Activated CD4-positive, CD25-positive, alpha-beta regulatory T cell treated with anti-CD3 and anti-CD28 coated beads, Interleukin-2, amount 50 U/mL, for 72 hours (primary cell): ENCODE measurements at regions not wholly inside any gene's neighbourhood (a gene's known extent, or its start where the extent isn't known, plus 50 kb on each side); places are given as distances from the start of the nearest gene placed in this dataset.

Experiments
- DNase-seq: peaks from one replicate; pipeline ENCODE4 v3.0.0; 2021

- DNase-seq: no peak
Observed at GRCh38 chr13:106689906-106690305, 122.0 kb upstream of the ARGLU1 start.

DNA sequence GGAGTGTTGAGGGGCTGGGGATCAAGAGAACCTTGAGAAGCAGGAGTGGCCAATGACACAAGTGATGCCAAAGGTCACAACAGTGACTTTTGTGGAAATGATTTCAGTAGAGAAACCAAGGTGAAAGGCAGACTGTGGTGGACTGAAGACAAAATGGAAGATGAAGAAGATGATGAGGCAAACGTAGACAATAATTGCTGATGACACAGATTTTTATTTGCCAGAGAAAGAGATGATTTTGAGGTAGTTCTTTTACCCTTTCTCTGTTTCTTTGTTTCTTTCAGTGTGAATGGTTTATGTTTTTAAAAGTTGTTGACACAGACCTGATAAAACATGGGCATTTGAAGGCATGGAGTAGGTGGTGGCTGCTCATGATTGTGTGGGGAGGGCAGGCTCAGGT, 121.0 kb upstream of the ARGLU1 start:
- DNase-seq: no peak

GRCh38 chr13:106686163-106686562, 118.2 kb upstream of the ARGLU1 start:
- no peak for DNase-seq

DNA sequence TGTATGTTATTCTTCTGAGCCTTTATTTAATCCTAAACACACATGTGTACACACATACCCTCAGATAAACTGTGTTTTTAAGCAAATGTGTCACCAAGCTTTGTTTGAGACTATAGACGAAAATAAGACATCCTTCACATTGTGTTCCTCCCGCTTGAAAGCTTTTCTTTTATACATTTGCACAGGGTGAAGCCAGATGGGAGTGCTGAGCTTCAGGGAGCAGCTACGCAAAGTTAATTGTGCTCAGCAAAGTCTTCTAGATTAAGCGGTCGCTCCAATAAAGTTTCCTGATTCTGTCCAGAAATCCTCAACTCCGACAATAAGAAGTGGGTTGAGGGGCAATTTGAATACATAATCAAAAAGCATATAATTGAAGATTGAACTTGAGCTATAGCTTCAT, 117.2 kb upstream of the ARGLU1 start:
- DNase-seq: no peak

DNA sequence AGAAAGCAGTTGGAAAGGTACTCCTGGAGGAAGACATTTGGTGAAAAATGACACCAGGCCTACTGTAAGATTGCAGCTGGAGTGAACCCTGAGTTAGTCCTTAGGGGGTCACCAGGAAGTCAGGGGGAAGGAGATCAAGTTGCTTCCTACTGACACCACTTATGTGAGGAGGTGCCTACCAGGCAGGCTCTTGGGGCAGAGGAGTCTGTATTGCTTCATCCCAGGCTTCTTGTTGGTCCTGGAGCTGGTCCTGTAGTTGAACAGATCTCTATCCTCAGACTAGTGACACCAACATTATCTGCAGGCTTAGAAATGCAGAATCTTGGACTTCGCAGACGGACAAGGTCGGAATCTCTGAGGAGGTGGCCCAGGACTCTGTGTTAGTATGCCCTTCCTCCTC, 116.0 kb upstream of the ARGLU1 start:
- no peak for DNase-seq

GRCh38 chr13:106683179-106683578, 115.2 kb upstream of the ARGLU1 start:
- DNase-seq: no peak

GRCh38 chr13:106681997-106682396, 114.1 kb upstream of the ARGLU1 start:
- no peak for DNase-seq

DNA sequence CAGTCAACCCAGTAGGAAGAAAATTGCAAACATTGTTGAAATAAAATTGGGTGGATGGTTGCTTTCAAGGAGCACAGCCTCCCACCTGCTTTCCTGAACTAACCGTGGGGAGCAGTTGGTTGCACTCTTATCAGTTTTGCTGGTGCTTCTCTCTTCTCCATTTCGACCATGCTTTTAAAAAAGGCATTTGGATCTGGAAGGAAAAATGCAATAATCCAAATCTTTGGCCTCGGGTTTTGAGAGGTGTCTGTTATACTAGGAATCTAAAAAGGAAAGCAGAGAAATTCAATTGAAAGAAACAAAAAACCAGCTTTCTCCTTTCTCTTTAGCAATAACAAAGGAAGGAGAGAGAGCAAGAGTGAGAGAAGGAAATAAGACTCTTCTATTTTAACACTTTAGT, 113.6 kb upstream of the ARGLU1 start:
- DNase-seq: no peak

DNA sequence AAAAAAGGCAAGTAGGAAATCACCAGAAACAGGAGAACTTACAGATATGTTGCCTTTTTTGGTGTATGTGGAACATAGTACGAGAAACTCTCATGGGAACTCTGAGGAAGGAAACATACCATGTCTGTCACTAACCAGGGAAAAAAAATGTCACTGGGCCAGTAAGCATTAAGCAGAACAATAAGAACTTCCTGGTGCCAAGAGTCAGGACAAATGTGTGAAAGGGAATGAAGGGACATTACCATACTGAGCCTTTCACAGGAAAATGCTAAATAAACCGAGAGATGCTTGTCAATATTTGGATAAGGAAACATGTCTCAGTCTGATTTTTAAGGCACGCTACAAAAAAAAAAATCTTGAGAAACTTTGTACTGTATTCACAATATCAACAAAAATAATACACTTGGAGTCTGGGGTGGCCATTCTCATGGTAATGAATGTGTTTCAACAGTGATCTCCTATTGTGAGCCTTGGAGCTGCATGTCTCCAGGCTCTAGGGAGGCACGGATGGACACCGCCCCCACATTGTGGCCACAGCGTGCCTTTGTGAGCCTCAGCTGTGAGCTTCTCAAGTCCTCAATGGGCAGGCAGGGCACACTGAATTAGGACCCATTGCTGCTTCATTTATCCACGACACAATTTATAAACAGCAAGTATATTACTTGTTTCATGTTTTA, 113.0 kb upstream of the ARGLU1 start:
- DNase-seq: no peak

DNA sequence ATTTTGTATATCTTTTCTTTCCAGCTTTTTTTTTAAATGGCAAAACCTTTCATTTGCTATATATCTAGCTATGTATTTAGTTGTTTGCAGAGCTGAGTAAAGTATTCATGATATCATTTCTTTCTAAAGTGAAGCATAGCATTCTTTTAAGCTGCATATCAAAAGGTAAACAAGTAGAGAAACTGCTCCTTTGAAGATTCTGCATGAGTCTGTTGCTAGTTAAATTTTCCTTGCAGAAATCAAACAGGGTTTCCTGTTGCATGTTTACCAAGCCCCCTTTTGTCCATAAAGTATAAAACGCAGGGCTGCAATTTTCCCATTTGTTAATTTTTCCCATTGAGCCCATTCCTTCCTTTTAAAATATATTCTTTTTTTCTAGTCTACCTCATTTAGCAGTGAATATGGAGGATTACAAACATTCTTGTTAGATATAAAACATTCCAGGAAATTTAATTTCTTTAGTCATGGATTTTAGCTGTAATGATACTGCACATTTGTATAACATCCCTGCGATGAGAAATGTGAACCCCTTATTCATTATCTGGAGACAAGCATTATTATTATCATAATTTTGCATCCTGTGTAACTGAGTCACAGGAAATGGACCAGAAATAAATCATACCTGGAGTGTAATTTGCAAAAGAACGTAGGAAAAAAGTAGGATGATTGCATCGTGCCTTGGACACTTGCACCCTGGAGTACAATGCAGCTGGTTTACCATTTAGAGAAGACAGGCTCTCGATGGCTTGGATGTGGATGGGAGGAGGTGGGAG, 110.9 kb upstream of the ARGLU1 start:
- no peak for DNase-seq

- DNase-seq: no peak
Observed at GRCh38 chr13:106675311-106675710, 107.4 kb upstream of the ARGLU1 start.

DNA sequence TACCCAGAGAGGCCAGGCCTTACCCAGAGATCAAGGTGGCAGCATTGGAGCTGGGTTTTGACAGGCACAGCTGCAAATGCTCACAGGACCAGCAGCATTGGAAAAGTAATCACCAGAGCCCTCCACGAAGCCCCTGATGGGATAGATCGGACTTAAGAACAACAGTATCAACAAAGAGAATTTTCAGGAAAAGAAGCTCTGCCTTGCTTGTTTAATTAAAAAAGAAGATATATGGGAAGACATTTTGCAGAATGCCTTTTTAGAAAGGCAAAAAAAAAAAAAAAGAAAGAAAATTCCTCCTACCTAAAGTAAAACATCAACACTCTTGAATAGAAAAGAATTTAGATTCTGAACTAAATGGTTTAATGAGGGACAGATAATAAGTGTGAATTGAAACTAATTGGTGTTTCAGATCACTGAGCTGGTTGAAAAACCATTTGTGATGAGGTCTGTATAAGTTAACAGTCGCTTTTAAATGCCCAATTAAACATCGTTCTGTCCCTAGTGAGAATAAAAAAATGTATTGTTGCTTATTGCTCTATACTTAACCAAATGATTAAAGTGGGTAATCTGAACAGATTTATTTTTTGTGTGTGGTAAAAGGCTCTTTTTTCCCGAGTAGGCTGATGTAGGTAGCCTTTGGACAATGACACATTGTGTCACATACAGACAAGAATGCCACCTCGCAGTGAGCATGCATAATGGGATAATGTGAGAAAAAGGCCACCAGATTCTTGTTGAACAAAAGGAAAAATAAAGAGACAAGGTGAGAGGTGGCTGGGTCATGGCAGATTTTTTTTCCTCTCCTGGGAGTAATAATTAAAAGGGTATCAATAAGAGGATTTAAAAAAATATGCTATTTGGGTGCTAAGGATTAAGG, 93.0 kb upstream of the ARGLU1 start:
- no peak for DNase-seq

- no peak for DNase-seq
Observed at GRCh38 chr13:106657104-106657503, 89.2 kb upstream of the ARGLU1 start.

- DNase-seq: no peak
Observed at GRCh38 chr13:106656186-106656585, 88.2 kb upstream of the ARGLU1 start.

GRCh38 chr13:106651442-106651841, 83.5 kb upstream of the ARGLU1 start:
- no peak for DNase-seq

DNA sequence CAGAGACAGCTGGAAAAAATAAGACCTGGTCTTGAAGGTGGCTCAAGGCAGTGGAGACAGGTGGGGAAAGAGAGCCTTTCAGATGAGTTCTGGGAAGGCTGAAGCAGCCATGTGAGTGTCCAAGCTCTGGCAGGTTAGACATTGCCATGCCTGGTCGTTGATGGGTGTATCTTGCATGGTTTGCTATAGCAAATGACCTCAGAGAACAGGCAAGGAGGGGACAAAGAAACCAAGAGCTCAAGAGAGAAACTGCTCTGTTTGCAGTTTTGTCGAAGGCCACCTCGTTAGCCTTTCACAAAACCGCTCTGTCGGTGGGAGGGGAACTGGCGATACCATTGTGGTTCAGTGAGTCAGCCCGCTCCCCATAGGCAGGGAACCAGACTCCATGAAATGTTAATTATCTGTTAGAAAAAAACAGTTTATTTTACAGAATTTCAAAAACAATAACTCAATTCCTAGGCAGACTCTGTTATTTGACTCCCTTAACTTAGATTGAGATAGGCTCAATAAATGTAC, 82.8 kb upstream of the ARGLU1 start:
- DNase-seq: no peak

DNA sequence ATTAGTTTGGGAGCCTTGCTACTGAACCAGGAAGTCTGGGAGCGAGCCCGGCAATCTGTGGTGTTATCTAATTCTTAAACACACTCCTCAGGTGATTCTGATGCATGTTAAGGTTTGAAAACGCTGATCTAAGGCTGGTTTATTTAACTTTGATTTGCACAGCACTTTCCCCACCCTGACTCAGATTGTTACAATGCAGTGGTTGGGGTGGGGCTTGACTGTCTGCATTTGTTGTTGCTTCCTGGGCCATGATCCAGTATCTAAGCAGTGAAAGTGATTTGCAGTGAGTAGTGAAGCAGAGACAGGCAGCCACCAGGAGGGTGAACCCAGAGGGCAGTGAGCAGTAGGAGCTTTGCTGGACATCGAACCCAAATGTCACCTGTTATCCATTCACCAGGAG, 81.6 kb upstream of the ARGLU1 start:
- DNase-seq: no peak

DNA sequence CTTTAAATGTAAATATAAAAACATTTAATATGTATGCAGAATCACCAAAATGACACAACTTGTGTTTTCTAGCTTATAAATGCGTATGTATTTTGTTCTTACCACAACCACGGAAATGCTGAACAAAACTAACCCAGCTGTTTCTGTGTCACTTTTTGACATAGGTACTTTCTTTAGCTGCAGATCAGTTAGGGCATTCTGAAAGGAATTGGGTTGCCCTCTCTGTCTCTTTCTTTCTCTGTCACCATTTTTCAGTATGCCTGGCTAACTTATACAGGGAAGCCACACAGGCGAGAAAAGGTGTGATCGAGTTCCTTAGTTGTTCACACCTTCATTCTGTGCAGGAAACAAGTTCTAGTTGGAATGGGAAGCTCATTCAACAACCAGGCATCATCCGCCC, 72.6 kb upstream of the ARGLU1 start:
- DNase-seq: no peak

- DNase-seq: no peak
Observed at GRCh38 chr13:106637519-106637918, 69.6 kb upstream of the ARGLU1 start.

GRCh38 chr13:106636492-106636891, 68.6 kb upstream of the ARGLU1 start:
- DNase-seq: no peak

DNA sequence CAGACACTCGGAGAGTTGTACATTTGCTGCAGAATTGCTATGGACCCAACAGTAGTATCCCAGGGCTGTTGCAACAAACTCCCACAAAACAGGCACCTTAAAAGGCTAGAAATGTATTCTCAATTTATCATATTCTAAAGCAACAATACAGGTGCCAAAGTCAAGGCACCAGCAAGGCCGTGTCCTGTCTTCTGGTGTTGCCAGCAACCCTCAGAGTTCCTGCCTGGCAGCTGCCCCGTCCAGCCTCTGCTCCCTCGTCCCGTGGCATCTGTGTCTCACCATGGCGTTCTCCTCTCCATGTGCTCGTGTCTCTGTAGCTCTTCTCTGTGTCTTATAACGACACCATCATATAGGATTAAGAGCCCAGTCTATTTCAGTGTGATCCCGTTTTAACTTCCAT, 67.7 kb upstream of the ARGLU1 start:
- no peak for DNase-seq

DNA sequence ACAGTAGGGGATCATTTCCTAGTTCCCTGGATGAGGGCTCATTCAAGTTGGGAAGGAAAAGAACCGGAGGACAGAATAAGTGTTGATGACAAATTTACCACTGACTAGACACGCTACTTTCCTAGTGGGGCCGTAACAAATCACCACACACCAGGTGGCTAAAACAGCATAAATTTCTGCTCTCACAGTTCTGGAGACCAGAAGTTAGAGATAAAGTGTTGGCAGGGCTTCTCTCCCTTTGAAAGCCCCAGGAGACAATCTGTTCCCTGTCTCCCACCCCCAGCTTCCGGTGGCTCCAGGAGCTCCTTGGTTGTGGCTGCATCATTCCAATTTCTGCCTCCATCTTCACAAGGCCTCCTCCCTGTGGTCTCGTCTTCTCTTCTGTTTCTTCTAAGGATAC, 65.4 kb upstream of the ARGLU1 start:
- no peak for DNase-seq

GRCh38 chr13:106630650-106631049, 62.7 kb upstream of the ARGLU1 start:
- DNase-seq: no peak

DNA sequence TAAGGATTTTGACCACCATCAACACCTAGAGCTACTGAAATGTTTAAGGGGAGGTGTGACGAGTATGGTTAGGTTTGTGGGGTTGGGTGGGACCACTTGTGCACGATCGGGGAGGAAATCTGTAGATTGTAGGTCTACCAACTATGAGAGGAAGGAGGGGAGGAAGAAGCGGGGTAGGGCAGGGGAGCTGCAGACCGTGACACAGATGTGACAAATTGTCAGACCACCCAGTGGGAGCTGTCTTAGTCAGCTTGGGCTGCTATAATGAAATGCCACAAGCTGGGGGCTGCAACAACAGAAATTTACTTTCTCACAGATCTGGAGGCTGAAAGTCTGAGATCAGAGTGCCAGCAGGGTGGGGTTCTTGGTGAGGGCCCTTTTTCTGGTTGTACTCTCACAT, 62.2 kb upstream of the ARGLU1 start:
- DNase-seq: no peak
